HG02759 (cell line): ENCODE measurements at regions not wholly inside any gene's neighbourhood (a gene's known extent, or its start where the extent isn't known, plus 50 kb on each side); places are given as distances from the start of the nearest gene placed in this dataset.
"Not testable (repeated sequence)": the region's sequence is repeated elsewhere in the genome, so short reads cannot be mapped to it uniquely, and the experiment has no call there.

Experiments used
- ATAC-seq: cut with Tn5 transposase; IDR thresholded peaks from one replicate; pipeline ENCODE4 v1.9.1; 2021; ENCODE audit warnings: mild to moderate bottlenecking, moderate library complexity; ENCODE audit not compliant: unreplicated experiment

DNA sequence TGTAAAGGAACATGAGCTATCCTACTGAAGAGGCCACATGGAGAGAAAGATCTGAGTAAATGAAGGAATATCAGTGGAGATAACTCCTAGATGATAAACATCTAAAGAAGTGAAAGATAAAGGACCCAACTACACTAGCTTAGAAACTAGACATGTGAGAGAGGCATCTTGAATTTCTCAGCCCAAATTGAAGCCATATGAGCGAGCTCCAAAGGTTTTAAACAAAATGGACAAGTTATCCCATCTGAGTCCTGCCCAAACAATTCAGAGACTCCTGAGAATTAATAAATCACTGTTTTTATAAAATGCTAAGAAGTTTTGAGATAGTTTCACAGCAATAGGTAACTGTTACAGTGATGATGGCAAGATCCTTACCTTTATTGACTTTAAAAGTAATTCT is 438.9 kb downstream of the NAV3 start:
- ATAC-seq = no peak

DNA sequence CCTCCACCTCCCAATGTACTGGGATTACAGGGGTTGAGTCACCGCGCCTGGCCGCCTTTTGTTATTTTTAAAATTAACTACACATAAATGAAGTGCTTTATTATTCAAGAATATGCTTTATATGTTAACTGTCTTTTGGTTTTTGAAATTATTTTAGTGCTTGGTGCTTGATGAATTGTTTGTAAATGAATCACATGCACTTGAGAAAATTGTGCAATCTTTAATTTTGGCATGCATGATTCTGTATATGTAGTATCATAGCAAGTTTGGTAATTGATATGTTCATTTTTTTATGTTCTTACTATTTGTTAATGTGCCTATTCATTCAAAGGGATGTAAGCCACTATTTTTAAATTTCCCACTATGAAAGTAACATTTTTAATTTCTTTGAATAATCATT is 440.9 kb downstream of the NAV3 start:
- no peak for ATAC-seq

DNA sequence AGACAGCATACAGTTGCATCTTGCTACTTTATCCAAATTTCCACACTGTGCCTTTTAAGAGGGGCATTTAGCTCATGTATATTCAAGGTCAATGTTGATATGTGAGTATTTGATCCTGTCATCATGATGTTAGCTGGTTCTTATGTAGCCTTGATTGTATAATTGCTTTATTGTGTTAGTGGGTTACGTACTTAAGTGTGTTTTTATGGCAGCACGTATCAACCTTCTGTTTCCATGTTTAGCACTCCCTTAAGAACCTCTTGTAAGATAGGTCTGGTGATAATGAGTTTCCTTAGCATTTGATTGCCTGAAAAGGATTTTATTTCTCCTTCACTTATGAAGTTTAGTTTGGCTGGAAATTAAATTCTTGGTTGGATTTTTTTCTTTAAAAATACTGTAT is 445.2 kb downstream of the NAV3 start:
- ATAC-seq = no peak

DNA sequence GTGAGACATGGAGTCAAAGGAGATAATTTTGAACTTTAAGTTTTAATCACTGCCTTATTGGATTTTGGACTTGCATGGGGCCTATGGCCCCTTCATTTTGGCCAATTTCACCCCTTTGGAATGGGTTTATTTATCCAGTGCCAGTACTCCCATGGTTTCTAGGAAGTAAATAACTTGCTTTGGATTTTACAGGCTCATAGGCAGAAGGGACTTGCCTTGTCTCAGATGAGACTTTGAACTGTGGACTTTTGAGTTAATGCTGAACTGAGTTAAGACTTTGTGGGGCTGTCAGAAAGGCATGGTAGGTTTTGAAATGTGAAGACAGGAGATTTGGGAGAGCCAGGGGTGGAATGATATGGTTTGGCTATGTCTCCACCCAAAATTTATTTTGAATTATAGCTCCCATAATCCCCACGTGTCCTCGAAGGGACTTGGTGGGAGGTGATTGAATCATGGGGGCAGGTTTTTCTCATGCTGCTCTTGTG is 448.1 kb downstream of the NAV3 start:
- ATAC-seq = no peak

DNA sequence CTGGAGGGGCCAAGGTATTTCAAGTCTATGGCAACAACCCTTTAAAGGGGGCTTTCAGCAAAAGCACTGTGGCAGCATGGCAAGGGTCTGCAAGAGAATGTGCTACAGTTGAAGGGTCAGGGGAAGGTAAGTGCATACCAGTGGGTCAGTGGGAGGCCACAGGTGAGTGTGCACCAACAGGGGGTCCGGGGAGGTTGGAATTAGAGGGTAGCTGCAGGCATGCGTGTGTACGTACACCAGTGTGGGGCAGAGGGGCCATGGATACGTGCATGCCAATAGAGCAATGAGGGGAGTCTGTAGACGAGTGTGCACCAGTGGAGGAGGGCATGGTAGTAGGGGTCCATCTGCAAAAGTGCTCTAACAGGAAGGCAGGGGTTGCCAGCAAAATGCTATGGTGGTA is 448.9 kb downstream of the NAV3 start:
- no peak for ATAC-seq

DNA sequence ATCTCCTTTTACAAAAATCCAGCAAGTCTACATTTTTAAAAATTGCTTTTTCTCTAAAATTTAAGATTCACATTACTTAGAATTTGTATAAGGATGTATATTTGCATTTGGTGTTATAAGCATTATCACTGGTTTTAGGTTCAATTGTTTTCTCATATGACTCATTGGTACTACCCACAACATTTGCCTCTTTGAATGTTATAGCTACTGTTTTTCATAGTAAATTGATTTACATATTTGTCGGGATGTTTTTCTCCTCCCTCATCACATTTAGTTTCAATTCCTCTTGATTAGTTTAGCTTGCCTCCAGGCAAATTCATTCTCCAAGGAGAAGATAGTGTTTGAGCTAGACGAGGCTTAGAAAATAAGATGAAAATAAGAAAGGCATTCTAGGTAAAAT is 450.4 kb downstream of the NAV3 start:
- ATAC-seq = not testable (repeated sequence)

DNA sequence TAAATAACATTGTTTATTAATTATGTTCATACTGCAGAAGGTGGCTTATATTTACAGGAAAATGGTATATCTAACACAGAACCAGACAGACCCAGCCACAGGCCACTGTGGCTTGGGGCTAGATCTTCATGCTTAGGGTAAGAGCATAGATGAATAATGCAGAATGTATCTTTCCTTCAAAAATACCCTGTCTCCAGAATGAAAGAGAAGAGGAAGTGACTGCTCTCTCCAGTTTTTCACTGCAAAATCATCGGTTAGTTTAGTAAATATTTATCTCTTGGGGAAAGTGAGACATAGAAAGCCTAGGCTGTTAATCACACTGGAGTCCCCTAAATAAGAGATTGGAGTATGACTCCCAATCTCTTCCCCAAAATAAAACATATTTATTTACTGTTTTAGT is 453.7 kb downstream of the NAV3 start:
- ATAC-seq = no peak

DNA sequence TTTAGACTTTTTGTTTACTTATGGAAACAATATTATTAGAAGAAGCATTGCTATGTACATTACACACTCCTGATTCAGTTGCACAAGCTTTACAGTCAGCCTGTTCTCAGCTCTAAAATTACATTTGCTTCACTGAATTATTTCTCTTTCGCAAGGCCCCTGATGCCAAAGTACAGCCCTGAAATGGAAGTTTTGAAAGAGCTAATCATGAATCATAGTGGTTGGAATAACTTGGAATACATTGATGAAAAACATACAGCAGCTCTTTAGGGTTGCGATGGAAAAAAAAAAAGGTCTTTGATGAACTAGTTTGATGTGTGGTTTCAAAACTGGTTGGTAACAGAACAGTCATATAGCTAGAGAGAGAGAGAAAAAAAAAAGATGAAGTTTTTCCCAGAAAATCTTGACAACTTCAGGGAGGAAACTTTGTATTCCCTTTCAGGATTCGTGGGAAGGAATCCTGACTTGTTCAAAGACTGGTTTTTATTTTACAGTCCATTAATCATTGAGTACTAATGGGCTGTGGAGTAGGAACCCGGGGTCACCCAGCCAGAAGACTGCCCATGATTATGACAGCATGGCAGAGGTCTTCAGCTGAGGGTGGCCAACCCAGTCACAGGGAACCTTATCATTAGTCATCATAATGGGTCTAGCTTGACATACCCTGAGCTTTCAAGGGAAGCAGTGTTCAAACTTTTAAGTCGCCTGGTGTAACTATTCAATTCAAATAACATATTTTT is 460.1 kb downstream of the NAV3 start:
- no peak for ATAC-seq

DNA sequence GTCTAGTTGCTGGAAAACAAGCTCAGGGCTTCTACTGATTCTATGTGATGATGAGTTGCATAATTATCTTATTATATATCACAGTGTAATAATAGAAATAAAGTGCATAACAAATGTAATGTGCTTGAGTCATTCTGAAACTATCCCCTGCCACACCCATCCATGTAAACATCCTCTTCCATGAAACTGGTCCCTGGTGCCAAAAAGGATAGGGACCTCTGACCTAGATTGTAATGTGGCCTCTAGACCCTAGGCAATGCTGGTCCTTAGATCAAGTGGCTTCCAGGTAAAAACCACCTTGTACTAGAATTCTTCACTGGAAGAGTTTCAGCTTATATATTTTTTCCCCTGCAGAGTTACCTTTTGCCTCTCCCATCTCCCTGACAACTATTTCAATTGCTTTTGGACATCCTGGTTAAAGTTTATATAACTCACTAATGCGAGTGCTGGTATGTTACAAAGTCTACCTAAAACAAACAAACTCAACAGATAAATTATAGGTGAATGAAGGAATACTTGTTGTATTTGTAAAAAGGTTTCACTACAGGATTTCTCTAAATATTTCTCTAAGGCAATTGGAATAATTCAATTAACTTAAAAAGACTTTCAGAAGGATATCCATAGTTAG is 462.5 kb downstream of the NAV3 start:
- no peak for ATAC-seq

DNA sequence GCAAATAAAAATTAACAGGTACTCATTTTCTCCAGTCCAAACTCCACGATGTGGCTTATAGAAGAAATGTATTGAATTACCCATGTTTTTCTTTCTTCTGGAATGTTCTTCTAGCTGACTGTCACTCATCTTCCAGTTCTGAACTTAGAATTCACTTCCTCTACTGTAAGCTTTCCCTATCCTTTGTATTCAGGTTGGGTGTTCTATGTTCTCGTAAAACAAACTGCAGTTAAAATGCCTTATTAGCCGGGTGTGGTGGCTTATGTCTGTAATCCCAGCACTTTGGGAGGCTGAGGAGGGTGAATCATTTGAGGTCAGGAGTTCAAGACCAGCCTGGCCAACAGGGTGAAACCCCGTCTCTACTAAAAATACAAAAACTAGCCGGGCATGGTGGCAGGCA is 470.6 kb downstream of the NAV3 start:
- ATAC-seq = not testable (repeated sequence)

DNA sequence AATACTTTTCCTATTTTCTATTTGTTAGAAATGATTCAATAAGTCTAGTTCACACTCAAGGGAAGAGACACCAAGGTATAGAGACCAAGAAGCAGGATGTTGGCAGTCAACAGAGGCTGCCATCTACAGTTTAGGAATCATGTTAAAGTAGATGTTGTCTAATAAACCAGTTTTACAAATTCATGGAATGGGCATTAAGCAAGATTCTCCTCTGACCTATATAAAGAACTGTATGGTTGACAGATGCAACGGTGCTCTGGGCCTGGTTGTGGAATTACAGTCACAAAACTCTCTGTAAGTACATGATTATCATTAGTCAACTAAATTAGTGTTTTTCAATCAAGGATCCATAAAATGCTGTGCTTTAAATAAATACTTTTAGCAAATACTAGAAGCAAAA is 475.1 kb downstream of the NAV3 start:
- ATAC-seq = no peak

DNA sequence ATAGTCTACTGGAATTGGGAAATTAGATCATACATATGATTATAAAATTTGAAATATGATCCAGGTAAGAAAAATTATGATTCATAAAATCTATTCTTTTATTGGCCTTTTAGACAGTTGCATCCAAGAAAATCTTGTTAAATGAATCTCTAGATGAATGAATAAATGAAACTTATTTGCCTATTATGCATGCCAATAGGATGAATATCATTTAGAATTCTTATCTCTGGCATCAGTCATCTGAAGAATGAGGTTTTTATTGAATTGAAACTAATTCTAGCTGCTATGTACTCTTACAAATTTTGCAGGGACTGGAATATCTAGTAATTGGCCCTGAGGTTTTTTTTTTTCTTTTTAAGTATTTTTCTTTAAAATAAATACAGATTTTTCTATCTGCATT is 475.5 kb downstream of the NAV3 start:
- ATAC-seq = no peak

DNA sequence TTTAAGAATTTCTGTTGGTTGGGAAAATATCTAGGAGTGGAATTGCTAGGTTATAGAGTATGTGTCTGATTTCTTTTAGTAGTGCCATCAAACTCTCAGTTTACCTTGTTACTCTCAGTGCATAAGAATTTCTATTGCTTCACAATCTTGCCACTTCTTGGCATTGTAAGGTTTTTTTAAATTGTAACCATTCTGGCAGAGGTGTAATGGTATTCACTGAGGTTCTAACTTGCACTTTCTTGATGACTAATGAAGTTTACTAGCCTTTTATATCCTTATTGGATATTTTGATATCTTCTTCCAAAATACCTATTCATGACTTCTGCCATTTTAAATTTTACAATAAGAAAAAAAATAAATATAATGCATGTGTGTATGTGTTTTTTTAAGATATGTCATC is 478.0 kb downstream of the NAV3 start:
- ATAC-seq = no peak

DNA sequence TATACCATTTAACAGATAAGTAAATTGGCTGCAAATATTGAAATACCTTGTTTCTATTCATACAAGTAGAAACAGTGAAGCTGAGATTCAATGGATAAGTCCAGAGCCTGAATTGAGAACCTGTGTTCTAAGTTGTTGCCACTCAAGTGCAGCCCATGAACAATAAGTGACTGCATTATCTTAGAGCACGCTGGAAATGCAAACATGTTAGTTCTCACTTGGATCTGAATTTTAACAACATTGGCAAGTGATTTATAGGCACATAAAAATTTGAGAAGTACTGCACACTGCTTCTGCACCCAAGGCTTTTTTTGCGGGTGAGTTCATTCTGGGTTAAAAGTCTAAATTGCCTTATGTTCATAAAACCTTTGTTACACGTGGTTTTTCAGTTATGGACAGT is 484.3 kb downstream of the NAV3 start:
- ATAC-seq = no peak

DNA sequence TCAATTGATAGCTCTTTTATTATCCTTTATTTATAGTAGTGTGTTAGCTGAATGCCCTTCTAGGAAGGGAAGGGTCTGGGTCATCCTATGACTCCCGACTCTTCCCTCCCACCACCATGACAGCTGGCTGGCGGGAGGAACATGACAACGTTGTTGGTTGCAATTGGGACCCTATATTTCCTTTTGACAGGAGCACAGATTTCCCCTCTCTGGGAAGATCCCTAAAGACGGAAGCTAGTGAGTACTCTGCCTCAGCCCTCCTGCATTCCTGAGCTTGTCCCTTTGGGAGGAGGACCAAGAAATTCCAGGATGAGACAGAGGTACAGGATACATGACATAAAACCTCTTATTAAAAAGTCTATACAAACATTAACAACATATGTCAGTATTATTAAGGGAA is 485.4 kb downstream of the NAV3 start:
- no peak for ATAC-seq

DNA sequence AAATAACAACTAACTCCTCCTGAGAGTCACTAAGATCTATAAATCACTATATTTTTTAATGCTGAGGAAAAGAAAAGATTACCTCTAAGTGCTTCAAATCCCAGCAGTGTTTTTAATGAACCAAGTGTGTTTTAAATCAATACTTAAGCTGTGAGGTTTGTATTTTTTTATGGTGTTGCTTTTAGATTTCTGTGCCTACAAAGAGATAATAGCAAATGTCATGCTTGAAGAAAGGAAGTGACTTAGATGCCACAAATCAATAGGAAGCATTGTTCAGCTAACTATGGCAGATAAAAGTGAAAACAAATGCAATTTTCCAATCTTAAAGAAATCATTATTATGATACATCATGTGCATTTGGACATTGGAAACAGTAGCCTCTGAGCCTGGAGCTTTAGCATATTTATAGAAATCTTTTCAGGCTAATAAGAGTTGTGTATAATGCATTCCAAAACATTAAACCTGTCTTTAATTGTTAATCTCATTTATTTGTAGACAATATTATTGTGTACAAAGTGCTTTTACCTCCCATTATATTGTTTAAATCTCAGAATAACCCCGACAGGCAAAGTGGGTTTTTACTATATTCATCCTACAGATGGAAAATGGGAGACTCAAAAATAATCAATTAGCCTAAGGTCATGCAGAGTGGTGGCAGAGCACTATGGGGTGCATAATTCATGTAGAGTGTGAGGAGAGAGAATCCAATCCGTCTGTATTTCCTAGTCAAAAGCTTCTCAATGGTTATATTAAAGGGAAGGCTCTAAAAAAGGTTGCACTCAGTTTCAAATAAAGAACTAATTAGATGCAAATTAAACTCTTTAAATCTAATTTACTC is 486.2 kb downstream of the NAV3 start:
- ATAC-seq = no peak

DNA sequence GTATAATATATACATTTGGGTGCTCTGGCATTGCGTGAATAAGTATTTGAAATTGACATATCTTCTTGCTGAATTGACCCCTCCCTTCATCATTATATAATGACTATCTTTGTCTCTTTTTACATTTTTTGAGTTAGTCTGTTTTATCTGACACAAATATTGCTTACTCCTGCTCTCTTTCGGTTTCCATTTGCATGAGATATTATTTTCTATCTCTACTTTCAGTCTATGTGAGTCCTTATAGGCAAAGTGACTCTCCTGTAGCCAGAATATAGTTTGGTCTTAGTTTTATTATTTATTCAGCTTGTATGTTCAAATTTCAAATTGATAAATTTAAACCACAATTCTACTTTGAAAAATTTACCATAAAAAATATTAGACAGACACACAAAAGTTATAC is 491.0 kb downstream of the NAV3 start:
- no peak for ATAC-seq

DNA sequence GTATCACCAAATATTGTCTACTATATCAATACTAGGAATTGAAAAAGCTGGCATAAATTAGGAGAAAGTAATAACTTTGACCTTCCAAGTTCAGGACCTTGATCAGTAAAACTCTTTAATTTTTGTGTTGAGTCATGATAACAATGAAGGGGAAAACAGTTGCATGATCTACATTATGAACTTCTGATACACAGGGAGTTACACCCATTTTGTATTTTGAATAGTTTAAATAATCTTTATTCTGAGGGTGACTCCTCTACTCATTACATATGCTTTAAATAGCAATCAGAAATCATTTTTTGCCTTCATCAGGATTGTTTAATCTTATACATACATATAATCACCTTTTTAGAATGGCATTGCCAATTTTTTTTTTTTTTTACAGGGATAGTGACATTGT is 492.5 kb downstream of the NAV3 start:
- ATAC-seq = no peak

DNA sequence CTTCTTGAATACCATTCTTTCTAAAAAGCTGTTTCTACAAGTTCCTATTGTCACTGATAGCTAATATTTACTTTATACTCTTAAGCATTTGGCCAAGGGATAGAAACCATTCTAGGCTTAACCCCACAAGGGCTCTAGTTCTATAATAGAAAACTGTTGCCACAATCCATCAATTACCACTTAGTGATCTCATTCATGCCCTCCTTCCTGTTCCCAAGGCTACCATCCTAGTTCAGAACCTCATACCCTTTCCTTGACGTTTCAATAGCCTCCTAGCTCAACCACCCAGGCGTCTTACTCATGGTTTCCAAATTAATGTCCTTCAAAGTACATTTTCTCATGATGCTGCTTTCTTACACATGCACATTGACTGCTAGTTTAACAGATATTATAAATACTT is 493.5 kb downstream of the NAV3 start:
- ATAC-seq = no peak

DNA sequence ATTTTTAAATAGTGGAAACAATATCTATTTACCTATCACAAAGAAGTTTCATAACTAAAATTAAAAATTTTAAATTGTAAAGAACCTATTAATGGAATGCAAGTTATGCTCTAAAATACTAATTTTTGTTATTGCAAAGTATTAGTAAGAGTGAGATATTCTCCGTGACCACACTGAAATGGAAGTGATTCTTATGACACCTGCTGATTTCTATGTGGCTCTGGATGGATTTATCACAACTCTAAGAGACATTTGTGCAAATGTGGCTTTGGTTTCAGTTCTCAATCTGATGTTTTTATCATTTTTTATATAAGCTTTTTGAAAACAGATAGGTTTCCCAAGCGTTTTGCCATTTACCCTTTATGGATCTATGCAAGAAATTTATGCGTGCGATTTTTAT is 497.8 kb downstream of the NAV3 start:
- no peak for ATAC-seq

DNA sequence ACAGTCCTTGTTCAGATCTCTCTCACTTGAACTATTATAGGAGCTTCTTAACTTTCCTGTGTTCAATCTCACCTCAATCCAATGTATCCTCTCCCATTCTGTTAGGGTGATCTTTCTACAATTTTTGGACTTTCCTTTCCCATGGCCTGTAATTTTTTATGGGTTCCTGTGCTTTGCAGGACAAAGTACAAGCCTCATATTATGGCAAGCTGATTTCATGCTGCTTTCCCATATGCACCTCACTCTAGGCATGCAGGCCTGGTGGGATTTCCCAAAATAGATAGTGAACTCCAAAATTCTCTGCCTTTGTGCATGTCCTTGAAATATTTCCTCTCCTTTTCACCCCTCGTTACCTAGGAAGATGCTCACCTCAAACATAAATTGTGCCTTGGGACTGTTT is 499.4 kb downstream of the NAV3 start:
- ATAC-seq = no peak

DNA sequence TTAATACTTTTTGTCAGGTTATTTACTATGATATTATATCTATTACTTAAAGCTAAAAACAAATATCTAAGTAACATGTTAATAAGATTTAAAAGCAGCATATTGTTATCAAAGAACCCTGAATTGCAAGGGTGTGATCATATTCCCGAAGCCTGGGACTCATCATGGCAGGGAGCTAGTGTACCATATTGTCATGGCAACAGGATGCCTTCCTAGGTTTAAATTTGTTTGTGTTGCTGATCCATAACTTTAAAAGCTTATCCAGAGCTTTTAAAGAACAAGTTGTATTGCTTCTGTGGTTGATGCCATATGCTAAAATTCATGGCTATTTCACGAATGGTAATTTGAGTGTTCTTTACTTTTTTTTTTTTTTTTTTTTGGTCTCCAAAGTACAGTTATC is 500.5 kb downstream of the NAV3 start:
- ATAC-seq = no peak
